Brain microvascular endothelial cell (primary cell): ENCODE measurements at regions not wholly inside any gene's neighbourhood (a gene's known extent, or its start where the extent isn't known, plus 50 kb on each side); places are given as distances from the start of the nearest gene placed in this dataset.
A peak's percentile ranks its signal among the peaks of the same experiment; 100 is the strongest.

Source experiments
- DNase-seq: peaks from one replicate; pipeline ENCODE4 v3.0.0-alpha.2; 2020
- H3K27ac ChIP-seq: fragments of 250-450 bp; sonication (Bioruptor Pico); 2 replicates; pipeline ENCODE4 v1.5.1; 2020; ENCODE audit warnings: mild to moderate bottlenecking, moderate library complexity
- H3K27me3 ChIP-seq: fragments of 250-450 bp; sonication (Bioruptor Pico); replicated peaks from 2 replicates; pipeline ENCODE4 v1.5.1; 2020; ENCODE audit warnings: mild to moderate bottlenecking
- H3K36me3 ChIP-seq: fragments of 250-450 bp; sonication (Bioruptor Pico); replicated peaks from 2 replicates; pipeline ENCODE4 v1.5.1; 2020; ENCODE audit warnings: mild to moderate bottlenecking
- H3K4me3 ChIP-seq: 2 replicates; pipeline ENCODE4 v1.5.1; 2011; ENCODE audit warnings: low read depth, mild to moderate bottlenecking, control low read depth, low read length, moderate library complexity
- CTCF ChIP-seq: IDR thresholded peaks from 2 replicates; pipeline ENCODE4 v1.5.1; 2011; ENCODE audit warnings: low read depth, mild to moderate bottlenecking, moderate library complexity, low read length, control low read depth, inconsistent platforms; ENCODE audit errors: missing control alignments
- in situ Hi-C: cut with HindIII; loops from 2 replicates; pipeline ENCODE4 v1.10.0; 2017; ENCODE audit warnings: low sequenced_read_pairs, low pct_ligation_motif_present

- no peak for DNase-seq
- H3K27ac ChIP-seq = no peak overlapping the region
- H3K27me3 ChIP-seq = no peaks in the 10 kb centered on the region
- in situ Hi-C loops = no loop called here
- H3K4me3 ChIP-seq = no peak overlapping the region
- no peak for TF ChIP-seq CTCF
- H3K36me3 ChIP-seq = no peaks in the 10 kb centered on the region
These were observed 204.8 kb upstream of the TSC22D2 start for GRCh38 chr3:150203273-150203672.

- in situ Hi-C loops = no loop called here
- no peak for DNase-seq
- no peak for TF ChIP-seq CTCF
- Histone ChIP-seq H3K27ac (no peak overlapping the region), H3K36me3 (no peaks in the 10 kb centered on the region), H3K27me3 (no peaks in the 10 kb centered on the region), H3K4me3 (no peak overlapping the region)
These were observed 205.4 kb upstream of the TSC22D2 start for GRCh38 chr3:150202711-150203110.

- in situ Hi-C loops = no loop called here
- Histone ChIP-seq H3K27me3 (no peaks in the 10 kb centered on the region), H3K4me3 (no peak overlapping the region), H3K27ac (no peak overlapping the region), H3K36me3 (no peaks in the 10 kb centered on the region)
- DNase-seq = no peak
- no peak for TF ChIP-seq CTCF
These were observed 213.1 kb upstream of the TSC22D2 start for GRCh38 chr3:150194957-150195356.

GRCh38 chr3:150194513-150194912 is 213.6 kb upstream of the TSC22D2 start:
- in situ Hi-C loops = no loop called here
- Histone ChIP-seq H3K4me3 (no peak overlapping the region), H3K27me3 (no peaks in the 10 kb centered on the region), H3K36me3 (no peaks in the 10 kb centered on the region), H3K27ac (no peak overlapping the region)
- no peak for DNase-seq
- TF ChIP-seq CTCF = no peak

GRCh38 chr3:150184426-150185071 is 213.9 kb upstream of the PFN2 start:
- H3K27ac ChIP-seq = no peak overlapping the region
- no peaks in the 10 kb centered on the region for H3K27me3 ChIP-seq
- H3K36me3 ChIP-seq = no peaks in the 10 kb centered on the region
- peak; percentile 25 for DNase-seq
- in situ Hi-C loops = no loop called here
- peak overlapping the region; percentile 55 for H3K4me3 ChIP-seq
- TF ChIP-seq CTCF = no peak
